ENCODE measurements at regions not wholly inside any gene's neighbourhood (a gene's known extent, or its start where the extent isn't known, plus 50 kb on each side); places are given as distances from the start of the nearest gene placed in this dataset.

DNA sequence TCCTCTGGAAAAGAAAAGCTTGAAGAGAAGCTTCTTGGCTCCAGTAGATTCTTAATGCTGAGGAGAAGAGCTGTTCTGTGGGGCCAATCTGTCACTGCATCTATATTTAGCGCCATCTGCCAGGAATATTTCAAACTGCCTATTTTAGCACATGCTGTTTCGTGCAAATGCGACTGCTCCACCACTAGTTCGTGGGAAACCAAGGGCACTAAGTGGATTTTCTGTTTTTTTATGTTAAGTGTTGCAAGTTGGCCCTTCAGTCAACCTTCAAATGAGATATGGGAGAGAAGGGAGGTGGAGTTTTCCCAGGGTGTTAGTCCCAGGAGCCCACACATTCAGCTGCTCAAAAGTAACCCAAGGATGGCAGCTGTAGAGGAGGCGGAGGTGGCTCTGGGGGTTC lies 91.9 kb downstream of the TSEN15 start:
- intact Hi-C loops (cut with micrococcal nuclease; ENCODE audit: unreplicated experiment) (no loop called here), in situ Hi-C loops (cut with HindIII; ENCODE audit: extremely low pct_ligation_motif_present, low pct_unique_long_range_greater_than_20kb) (no loop called here)
- Histone ChIP-seq H4K20me1 (ENCODE audit: insufficient read depth, low read length) (no peaks in the 10 kb centered on the region), H3K4me3 (replicated peaks in 1 of 3; ENCODE audit: insufficient read depth in 1 of 3, low read depth in 2 of 3, low read length in 3 of 3) (no peak overlapping the region), H3K27ac (ENCODE audit: extremely low read length, insufficient read depth, low read length) (no peak overlapping the region), H3K9me3 (ENCODE audit: low read length) (no peaks in the 10 kb centered on the region), H3K4me1 (ENCODE audit: insufficient read depth, low read length) (no peaks in the 10 kb centered on the region), H3K36me3 (replicated peaks in 1 of 2; ENCODE audit: control insufficient read depth in 1 of 2, insufficient read depth in 2 of 2, low read length in 2 of 2) (no peaks in the 10 kb centered on the region), H3K27me3 (ENCODE audit: control insufficient read depth in 1 of 2, insufficient read depth in 2 of 2, low read length in 2 of 2) (peaks cover 0 to 10% of the 10 kb centered on the region in 2 experiments; a peak in 1 of 5 replicates), H2AFZ (ENCODE audit: low read length) (no peak overlapping the region), H3K4me2 (ENCODE audit: low read depth, low read length) (no peak overlapping the region), H3K9ac (ENCODE audit: insufficient read depth, low read depth, low read length) (no peak overlapping the region), H3K79me2 (ENCODE audit: insufficient read depth, low read length) (no peaks in the 10 kb centered on the region)
- 40% methylated on average over 5 of the region's 5 CpGs for WGBS (ENCODE audit: low lambda C conversion rate)
- POLR2A ChIA-PET, result no interaction called here
- FAIRE-seq (no peak), DNase-seq (ENCODE audit: low spot score) (no peak), ATAC-seq (no peak)
- TF ChIP-seq, protein P1, sequence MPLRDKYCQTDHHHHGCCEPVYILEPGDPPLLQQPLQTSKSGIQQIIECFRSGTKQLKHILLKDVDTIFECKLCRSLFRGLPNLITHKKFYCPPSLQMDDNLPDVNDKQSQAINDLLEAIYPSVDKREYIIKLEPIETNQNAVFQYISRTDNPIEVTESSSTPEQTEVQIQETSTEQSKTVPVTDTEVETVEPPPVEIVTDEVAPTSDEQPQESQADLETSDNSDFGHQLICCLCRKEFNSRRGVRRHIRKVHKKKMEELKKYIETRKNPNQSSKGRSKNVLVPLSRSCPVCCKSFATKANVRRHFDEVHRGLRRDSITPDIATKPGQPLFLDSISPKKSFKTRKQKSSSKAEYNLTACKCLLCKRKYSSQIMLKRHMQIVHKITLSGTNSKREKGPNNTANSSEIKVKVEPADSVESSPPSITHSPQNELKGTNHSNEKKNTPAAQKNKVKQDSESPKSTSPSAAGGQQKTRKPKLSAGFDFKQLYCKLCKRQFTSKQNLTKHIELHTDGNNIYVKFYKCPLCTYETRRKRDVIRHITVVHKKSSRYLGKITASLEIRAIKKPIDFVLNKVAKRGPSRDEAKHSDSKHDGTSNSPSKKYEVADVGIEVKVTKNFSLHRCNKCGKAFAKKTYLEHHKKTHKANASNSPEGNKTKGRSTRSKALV (CRISPR knock-in tag; IDR thresholded peaks at IDR 0.05), result no peak
- TF ChIP-seq, protein P2, sequence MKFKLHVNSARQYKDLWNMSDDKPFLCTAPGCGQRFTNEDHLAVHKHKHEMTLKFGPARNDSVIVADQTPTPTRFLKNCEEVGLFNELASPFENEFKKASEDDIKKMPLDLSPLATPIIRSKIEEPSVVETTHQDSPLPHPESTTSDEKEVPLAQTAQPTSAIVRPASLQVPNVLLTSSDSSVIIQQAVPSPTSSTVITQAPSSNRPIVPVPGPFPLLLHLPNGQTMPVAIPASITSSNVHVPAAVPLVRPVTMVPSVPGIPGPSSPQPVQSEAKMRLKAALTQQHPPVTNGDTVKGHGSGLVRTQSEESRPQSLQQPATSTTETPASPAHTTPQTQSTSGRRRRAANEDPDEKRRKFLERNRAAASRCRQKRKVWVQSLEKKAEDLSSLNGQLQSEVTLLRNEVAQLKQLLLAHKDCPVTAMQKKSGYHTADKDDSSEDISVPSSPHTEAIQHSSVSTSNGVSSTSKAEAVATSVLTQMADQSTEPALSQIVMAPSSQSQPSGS (CRISPR knock-in tag; IDR thresholded peaks at IDR 0.05), result no peak
- TF ChIP-seq KDM5A (IDR thresholded peaks at IDR 0.05; ENCODE audit: borderline replicate concordance, low read length) (no peak), CEBPG (CRISPR knock-in tag; IDR thresholded peaks at IDR 0.05) (no peak), ARID2 (CRISPR knock-in tag; IDR thresholded peaks at IDR 0.05; ENCODE audit: borderline replicate concordance) (no peak), NFRKB (IDR thresholded peaks at IDR 0.05) (no peak), ZBTB3 (CRISPR knock-in tag; IDR thresholded peaks at IDR 0.05; ENCODE audit: borderline replicate concordance, low read depth) (no peak), ZNF256 (CRISPR knock-in tag; conservative IDR thresholded peaks at IDR 0.05) (no peak), ZNF350 (CRISPR knock-in tag; IDR thresholded peaks at IDR 0.05; ENCODE audit: borderline replicate concordance, low read depth) (no peak), ATM (IDR thresholded peaks at IDR 0.05; ENCODE audit: borderline replicate concordance) (no peak), SETDB1 (CRISPR knock-in tag; IDR thresholded peaks at IDR 0.05; ENCODE audit: borderline replicate concordance) (no peak), ZNF557 (CRISPR knock-in tag; IDR thresholded peaks at IDR 0.05) (no peak)
- TF ChIP-seq, protein P3, sequence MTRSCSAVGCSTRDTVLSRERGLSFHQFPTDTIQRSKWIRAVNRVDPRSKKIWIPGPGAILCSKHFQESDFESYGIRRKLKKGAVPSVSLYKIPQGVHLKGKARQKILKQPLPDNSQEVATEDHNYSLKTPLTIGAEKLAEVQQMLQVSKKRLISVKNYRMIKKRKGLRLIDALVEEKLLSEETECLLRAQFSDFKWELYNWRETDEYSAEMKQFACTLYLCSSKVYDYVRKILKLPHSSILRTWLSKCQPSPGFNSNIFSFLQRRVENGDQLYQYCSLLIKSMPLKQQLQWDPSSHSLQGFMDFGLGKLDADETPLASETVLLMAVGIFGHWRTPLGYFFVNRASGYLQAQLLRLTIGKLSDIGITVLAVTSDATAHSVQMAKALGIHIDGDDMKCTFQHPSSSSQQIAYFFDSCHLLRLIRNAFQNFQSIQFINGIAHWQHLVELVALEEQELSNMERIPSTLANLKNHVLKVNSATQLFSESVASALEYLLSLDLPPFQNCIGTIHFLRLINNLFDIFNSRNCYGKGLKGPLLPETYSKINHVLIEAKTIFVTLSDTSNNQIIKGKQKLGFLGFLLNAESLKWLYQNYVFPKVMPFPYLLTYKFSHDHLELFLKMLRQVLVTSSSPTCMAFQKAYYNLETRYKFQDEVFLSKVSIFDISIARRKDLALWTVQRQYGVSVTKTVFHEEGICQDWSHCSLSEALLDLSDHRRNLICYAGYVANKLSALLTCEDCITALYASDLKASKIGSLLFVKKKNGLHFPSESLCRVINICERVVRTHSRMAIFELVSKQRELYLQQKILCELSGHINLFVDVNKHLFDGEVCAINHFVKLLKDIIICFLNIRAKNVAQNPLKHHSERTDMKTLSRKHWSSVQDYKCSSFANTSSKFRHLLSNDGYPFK (CRISPR knock-in tag; IDR thresholded peaks at IDR 0.05; ENCODE audit: borderline replicate concordance), result no peak
- TF ChIP-seq, protein P4, sequence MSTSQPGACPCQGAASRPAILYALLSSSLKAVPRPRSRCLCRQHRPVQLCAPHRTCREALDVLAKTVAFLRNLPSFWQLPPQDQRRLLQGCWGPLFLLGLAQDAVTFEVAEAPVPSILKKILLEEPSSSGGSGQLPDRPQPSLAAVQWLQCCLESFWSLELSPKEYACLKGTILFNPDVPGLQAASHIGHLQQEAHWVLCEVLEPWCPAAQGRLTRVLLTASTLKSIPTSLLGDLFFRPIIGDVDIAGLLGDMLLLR (CRISPR knock-in tag; IDR thresholded peaks at IDR 0.05), result no peak
- TF ChIP-seq, protein P5, sequence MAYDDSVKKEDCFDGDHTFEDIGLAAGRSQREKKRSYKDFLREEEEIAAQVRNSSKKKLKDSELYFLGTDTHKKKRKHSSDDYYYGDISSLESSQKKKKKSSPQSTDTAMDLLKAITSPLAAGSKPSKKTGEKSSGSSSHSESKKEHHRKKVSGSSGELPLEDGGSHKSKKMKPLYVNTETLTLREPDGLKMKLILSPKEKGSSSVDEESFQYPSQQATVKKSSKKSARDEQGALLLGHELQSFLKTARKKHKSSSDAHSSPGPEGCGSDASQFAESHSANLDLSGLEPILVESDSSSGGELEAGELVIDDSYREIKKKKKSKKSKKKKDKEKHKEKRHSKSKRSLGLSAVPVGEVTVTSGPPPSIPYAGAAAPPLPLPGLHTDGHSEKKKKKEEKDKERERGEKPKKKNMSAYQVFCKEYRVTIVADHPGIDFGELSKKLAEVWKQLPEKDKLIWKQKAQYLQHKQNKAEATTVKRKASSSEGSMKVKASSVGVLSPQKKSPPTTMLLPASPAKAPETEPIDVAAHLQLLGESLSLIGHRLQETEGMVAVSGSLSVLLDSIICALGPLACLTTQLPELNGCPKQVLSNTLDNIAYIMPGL (CRISPR knock-in tag; IDR thresholded peaks at IDR 0.05; ENCODE audit: borderline replicate concordance in 1 of 2, low read depth in 1 of 2), result no peak
- TF ChIP-seq, protein P6, sequence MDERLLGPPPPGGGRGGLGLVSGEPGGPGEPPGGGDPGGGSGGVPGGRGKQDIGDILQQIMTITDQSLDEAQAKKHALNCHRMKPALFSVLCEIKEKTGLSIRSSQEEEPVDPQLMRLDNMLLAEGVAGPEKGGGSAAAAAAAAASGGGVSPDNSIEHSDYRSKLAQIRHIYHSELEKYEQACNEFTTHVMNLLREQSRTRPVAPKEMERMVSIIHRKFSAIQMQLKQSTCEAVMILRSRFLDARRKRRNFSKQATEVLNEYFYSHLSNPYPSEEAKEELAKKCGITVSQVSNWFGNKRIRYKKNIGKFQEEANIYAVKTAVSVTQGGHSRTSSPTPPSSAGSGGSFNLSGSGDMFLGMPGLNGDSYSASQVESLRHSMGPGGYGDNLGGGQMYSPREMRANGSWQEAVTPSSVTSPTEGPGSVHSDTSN (CRISPR knock-in tag; IDR thresholded peaks at IDR 0.05), result no peak
- CTCF ChIA-PET (ENCODE audit: low intra/inter-chr PET ratio, low total read pairs), result no interaction called here
- no TSS peak for BruUV-seq (replicated peaks)
